ENCODE measurements at regions not wholly inside any gene's neighbourhood (a gene's known extent, or its start where the extent isn't known, plus 50 kb on each side); places are given as distances from the start of the nearest gene placed in this dataset.
"Not testable (repeated sequence)": the region's sequence is repeated elsewhere in the genome, so short reads cannot be mapped to it uniquely, and the experiment has no call there.

DNA sequence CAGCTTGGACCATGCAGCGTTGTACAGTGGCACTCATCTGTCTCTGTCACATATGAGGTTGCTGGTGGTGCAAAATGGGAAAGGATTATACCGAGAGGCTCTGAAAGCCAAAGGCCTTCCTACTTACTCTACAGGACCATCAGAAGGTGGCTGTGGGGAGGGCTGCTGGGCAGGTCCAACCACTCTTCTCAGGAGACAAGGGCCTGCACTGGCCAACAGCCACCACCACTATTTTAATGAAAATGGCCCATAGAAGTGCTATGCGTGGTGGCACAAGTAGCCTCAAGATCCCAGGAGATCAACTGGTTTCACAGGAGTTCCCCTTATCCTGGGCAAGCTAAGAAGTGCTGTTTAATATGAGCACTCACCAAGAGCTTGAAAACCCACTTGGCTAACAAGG, 52.3 kb downstream of the MRPL57 start:
- no peak for DNase-seq

DNA sequence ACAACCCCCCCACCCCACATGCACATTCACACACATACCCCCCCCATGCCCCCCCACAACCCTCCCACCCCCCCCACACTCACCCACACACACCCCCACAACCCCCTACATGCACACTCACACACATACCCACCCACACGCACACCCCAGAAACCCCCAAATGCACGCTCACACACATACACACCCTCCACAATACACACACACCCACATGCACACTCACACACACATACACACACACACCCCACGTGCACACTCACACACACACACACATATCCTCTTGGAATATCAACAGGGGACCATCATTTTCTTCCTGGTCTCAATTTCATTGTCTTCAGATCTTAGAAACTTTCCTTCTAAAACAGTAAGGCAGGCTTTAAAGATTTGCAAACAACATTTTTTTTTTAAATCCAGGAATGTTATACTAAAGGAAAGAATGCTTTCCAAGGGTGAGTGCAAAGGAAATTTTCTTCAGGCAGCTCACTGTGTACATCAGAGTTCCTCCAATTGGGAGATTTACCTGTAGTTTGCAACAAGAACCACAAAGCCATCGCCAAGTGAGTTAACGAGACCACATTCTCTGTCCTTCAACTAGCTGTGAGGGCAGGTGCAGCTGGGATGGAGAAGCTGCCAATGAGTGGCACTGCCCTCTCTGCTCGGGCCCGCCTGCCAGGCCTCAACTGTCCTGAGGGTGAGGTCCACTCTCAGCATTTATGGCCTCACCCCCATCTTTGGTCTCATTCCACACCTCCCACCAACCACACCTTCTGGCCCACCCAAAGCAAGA, 53.0 kb downstream of the MRPL57 start:
- DNase-seq: no peak

DNA sequence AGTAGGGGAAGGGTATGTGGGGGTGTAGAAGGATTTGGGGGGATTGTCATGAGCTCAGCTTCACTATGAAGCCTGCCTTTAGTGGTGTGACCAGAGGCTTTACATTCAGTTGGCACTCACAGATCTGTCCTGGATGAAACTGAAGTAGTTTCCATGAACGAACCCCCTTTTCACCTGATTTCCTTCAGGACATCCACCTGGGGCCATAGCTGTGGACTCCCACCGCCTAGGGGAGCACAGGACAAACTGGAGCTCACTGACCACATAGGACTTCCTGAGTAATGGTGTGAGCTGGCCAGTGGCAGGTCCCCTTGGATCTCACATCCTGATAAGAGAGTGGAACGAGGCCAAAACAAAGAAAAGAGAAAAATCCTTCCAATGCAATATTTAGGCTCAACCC, 54.1 kb downstream of the MRPL57 start:
- DNase-seq: no peak

DNA sequence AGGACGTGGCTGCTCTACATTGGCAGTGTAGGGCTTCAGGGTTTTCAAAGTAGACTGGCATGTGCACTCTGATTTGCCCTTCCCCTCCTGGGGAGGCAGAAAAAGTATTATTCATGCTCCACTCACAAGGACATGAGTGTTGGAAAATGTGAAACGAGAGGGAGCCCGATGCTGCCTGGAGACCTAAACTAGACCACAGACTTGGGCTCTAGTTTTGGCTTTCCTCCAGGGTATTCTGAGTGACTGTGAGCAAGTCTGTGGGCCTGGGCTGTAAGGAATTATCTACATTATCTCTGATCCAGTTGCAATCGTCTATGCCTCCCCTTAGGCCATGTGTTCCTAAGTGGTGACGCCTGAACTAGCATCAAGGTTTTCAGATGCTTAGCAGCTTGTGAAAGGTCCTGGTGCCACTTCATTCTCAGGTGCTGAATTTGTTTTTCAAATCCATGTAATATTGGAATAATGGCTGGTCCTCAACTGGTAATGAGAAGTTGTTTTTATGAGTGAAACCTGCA, 55.0 kb downstream of the MRPL57 start:
- no peak for DNase-seq

DNA sequence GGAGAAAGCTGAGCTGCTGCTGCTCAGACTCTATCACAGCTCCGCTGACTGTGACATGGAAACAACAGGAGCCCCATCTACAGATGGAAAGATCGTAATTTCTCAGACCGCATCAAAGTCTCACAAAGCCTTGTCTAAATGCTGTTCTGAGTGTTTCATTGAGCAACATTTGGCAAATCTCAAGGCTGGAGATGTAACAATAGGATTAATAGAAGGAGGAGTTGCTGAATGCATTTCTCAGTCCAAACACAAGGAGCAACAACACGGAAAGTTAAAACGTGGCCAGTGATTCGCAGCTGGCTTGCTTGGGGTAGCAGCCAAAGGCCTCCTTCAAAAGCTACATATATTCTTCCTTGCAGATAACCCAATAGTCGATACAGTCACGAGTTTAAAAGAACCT, 55.7 kb downstream of the MRPL57 start:
- no peak for DNase-seq

DNA sequence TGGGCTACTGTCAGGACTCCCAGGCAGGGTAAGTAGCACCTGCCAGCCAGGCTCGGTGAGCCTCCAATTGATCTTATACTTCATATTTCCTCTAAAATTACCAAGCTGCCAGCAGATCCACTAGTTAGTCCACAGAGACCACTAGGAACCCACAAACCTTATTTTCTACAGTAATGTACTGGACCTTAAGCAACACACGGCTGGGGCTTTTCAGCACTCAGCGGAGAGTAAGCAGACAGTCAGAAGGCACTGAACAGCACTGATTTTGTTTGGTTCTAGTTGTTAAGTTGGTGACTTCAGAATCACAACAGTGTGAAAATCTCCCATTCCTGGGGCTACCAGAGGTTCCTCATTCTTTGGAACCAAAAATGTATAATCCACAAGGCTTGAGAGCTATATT, 56.1 kb downstream of the MRPL57 start:
- no peak for DNase-seq

DNA sequence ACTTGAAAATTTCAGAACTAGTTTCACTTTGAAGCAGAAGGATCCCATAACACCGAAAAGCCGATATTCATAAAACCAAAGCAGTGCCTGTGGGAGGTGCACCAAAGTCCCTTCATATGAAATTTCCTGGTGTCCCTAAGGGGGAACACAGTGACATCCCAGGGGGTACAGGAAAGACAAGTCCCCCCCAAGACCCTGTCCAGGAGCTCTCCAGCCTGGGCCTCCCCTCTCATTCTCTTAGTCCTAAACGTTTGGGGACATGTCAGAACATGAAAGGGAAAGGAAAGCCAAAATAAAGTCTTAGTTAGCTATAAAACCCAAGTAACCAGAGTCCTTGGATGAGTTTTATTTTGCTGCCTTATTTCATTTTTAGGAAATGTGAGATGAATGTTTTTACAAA, 56.6 kb downstream of the MRPL57 start:
- no peak for DNase-seq

DNA sequence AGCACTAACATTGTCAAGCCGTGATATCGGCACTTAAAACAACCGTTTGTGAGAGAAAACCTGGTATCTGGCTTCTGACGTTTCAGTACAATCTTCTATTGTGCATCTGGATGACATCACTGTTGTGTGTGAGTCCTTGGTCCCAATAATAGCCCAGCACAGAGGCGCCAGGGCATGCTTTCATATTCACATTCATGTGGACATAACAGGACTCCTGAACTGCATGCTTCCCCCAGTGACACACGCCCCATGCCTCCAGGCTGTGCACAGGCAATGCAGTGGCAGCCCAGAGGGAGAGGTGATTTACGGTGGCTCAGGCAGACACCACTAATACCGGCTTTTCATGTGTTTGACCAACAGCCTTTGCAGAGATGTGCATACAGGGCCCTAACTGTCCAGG, 58.1 kb downstream of the MRPL57 start:
- no peak for DNase-seq

DNA sequence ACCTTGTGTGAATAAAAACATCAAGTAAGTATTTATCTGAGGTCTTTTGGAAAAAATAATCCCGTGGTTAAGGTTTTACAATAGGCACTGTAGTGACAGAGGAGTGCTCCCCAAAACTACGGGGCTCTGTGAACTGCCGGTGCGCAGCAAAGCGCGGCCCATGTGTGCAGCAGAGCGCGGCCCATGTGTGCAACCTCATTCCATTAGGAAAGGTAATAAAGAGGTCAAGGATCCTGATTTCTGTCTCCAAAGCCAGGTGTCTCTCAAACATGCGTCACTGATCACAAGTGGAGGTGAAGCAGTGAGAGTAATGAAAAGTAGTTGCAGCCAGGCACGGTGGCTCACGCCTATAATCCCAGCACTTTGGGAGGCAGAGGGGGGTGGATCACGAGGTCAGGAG, 58.7 kb downstream of the MRPL57 start:
- no peak for DNase-seq

DNA sequence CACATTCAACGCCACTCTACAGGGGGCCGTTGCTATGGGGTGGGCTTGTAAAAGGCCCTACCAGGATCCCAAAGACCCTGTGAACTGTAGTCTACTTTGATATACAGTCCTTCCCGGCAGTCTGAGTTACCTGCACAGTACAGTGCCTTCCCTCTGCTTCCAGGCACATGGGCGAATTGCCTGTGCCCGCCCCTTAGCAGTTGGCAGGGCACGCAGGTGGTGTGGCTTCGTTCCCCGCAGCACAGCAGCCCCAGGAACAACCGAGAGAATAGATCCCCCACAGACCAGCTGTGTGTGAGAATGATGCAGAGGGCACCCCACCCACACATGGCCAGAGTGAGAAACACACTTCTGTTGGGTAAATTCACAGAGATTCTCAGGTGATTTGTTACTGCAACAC, 60.6 kb downstream of the MRPL57 start:
- DNase-seq: no peak

DNA sequence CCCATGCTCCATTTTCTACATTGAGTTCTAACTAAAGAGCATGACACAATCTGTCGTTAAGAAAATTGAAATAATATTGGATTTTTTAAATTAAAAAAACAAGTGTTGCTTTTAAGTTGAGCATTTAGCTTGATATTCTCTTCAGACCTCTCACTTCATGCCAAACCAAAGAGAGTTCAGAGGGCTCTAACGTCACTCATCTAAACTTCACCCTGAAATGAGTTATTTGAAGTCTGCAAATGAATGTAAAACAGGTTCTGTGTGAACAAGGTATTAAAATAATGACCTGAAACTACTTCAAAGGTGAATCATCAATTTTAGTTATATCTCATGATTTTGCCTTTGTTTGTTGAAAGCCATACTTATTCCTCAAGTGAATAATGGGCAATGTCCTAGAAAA, 61.8 kb downstream of the MRPL57 start:
- DNase-seq: no peak

DNA sequence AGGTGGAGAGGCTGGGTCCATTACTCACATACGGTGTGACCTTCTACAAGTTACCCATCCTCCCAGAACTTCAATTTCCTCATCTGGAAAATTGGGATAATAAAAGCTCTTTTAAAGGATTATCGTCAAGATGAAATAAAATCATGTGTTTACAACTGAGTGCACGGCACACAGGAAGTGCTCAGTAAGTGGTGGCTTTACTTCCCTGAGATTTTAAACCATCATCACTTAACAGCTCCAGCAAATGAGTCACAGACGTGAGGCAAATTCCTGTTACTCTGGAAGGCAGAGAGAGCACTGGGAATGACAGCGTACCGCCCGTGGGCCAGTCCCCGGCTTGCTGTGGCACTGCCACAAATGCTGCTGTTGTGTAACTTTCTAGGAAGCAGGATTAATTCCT, 64.1 kb downstream of the MRPL57 start:
- no peak for DNase-seq

DNA sequence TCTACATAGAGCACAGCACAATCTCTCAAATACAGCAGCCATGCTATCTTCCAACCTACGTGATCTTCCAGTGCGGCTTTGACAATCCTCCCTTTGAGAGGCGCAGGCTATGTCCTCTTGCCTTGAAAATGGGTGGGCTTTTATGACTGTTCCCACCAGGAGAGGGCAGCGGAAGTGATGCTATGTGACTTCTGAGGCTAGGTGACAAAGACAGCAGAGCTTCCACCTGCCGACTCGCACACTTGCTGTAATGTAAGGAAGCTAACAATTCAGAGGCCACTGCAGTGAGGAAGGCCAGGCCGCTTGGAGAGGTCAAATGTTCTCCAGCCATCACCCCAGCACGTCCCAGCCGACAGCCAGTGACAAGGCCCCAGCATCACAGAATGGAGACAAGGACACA, 65.8 kb downstream of the MRPL57 start:
- DNase-seq: no peak

DNA sequence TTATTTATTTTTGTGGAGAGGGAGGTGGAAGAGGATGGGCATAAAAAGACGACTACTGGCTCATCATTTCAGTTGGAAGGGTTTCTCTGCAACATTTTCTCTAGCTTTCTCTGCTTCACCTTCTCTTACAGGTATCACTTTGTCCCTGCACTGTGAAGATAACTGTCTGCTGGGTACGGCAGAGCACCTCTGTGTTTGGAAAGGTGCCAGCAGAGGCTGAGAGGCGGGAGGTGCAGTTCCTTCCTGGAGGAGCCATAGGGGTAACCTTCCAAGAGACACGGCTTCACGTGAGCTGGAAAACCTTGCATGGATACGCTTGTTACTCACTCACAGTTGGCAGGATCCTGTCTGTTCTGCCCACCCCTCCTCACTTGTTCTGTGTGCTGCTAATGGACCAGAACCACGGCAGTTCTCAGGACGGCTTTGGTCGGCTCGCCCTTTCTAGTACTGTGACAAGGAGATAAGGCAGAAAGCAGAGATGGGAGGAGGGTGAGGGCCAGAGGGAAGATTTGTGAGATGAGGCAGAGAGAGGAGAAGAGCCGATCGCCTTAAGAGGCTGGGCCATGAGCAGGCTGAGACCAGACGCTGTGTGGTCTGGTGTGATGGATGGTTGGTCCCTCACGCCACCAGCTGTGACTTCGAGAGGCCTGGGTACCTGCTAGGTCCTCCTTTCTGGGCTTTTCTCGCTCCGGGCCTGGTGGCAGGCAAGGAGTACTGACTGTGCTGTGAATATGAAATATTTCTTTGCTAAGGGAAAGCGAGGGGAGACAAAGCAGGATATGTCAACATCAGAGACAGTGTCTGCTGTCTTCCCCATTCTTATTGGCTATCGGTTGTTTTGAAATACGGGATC, 66.8 kb downstream of the MRPL57 start:
- no peak for DNase-seq

DNA sequence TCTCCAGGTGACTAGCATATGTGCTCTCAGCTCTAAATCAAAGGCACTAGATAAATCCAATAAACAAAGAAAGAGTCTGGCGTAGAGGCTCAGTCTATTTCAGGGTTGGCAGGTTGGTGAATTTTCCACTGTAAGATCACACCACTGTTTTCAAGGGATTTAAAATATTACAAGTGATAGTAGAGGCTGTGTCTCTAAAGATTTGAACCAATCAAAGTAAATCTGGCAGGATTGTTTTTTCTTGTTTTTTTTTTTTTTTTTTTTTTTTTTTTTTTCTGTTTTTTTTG, 67.4 kb downstream of the MRPL57 start:
- DNase-seq: not testable (repeated sequence)

DNA sequence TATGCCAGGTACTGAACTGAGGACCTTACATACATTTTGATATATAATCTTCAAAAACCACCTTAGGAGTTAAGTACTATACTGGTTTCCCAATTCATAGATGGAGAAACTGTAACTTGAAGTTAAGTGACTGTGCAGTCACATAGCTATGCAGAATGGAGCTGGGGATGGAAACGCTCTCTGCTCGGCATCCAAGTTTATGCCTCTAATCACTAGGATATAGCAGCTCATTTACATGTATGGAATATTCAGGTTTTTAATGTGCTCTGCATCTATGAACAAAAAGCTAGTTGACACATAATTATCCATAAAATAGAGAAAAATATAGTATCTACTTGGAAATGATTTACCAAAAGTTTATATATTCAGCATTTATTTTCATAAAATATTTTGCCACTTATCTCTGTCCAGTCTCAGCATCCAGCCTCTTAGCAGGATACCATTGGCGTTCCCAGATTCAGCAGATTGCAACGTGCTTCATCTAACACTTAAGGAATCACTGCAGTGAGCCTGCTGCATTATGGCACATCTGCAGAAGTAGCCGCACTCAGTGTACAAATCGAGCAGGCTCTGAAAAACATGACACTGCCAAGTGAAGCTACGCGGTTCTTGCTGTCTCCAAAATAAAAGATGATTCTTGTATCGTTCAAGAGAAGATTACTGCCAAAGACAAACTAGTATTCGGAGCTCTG, 70.4 kb downstream of the MRPL57 start:
- no peak for DNase-seq

DNA sequence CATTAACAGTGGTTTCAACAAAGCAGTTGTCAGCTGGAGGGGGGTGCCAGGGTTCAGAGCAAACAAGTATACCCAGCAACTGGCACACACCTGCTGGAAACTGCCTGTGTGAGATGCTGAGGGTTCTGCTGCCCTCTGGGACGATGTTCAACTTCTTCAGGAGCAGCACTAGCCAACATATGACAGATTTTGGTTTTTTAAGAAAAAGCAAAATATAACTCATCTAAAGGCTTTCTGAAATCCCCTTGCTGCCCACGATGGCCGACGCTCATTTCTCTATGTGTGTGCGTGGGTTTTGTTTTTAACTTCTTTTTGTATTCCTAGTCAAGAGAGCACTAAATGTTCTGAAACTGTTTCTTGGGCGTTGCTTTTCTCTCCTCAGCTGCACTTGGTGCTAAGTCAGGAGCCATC, 79.9 kb downstream of the MRPL57 start:
- no peak for DNase-seq

DNA sequence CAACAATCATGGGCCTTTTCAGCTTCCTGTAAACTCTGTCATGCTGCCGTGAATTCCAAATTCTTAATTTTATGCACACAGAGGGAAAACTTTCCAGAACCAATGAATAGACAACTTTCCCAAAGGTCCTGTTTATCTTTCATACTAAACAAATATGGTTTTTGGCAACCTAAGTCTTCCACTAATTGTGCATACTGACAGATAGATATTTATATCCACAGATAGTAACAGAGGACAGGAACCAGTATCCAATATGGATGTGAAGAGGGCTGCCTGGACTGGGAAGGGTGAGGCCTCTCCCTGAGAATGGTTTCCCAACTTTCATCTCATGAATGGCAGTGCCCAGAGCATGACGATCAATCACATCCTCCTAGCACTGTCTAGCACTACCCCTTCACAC, 80.4 kb downstream of the MRPL57 start:
- DNase-seq: no peak

DNA sequence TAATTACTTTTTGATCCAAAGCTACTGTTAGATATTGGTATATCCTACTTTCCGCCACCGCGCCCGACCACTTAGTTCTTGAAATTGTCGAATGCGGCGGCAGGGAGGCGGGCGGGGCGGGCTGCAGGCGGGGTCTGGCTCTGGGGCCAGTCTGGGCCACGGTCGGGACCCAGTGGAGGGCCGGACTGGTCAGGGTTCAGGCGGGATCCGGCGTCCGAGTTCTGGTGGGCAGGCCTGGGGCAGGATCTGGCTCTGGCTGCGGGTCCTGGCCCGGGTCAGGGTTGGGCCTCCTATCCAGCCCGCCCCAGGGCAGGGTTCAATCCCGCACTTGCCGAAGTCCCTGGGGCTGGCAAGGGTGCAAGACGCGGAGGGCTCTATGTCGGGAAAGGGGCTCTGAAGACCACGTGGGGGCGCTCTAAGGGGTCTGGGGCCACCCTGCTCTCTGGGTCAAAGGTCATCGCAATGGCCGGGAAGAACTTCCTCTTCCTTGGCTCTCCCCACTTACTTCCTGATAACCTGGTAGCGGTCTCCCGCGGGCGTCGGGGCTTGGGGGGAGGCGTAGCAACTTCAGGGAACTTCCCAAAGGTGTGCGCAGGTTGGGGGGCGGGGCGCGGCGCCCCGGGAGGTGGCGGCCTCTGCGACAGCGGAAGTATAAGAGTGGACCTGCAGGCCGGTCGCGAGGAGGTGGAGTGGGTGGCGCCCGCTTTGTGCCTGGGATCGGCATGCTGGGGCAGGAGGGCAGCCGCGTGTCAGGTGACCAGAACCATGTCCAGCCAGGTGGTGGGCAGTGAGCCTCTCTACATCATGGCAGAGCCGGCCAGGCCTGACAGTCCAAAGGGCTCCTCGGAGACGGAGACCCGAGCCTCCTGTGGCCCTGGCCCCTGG, 83.4 kb downstream of the MRPL57 start:
- DNase-seq: no peak

DNA sequence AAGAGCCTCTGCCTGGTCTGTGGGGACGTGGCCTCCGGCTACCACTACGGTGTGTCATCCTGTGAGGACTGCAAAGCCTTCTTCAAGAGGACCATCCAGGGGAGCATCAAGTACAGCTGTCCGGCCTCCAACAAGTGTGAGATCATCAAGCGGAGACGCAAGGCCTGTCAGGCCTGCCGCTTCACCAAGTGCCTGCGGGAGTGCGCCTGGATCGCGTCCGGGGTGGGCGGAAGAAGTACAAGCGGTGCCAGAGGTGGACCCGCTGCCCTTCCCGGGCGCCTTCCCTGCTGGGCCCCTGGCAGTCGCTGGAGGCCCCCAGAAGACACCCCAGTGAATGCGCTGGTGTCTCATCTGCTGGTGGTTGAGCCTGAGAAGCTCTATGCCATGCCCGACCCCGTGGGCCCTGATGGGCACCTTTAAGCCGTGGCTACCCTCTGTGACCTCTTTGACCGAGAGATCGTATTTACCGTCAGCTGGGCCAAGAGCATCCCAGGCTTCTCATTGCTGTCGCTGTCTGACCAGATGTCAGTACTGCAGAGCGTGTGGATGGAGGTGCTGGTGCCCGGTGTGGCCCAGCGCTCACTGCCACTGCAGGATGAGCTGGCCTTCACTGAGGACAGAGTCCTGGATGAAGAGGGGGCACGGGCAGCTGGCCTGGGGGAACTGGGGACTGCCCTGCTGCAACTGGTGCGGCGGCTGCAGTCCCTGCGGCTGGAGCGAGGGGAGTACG, 84.3 kb downstream of the MRPL57 start:
- not testable (repeated sequence) for DNase-seq

DNA sequence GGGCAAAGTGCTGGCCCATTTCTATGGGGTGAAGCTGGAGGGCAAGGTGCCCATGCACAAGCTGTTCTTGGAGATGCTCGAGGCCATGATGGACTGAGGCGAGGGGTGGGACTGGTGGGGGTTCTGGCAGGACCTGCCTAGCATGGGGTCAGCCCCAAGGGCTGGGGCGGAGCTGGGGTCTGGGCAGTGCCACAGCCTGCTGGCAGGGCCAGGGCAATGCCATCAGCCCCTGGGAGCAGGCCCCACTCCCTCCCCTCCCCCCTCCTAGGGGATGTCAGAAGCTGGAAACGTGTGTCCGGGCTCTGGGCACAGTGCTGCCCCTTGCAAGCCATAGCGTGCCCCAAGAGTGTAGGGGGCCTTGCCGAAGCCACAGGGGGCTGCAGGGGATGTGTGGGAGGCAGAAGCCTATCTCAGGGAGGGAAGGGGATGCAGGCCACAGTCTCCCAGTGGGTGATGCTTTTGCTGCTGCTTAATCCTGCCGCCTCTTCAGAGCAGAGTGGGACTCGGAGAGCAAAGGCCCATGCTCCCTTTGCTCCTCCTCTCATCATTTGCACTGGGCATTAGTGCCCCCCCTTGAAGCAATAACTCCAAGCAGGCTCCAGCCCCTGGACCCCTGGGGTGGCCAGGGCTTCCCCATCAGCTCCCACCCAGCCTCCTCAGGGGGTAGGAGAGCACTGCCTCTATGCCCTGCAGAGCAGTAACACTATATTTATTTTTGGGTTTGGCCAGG, 85.2 kb downstream of the MRPL57 start:
- not testable (repeated sequence) for DNase-seq

Measured in NCI-H226 (cell line).